AG04450 (cell line): ENCODE measurements at regions not wholly inside any gene's neighbourhood (a gene's known extent, or its start where the extent isn't known, plus 50 kb on each side); places are given as distances from the start of the nearest gene placed in this dataset.

Source experiments
- CTCF ChIA-PET: fragments of 300-600, 350-600 bp; formaldehyde crosslinking; extraction: SDS; loops from one replicate; lab custom pipeline; 2022; ENCODE audit warnings: antibody characterized with exemption, inconsistent platforms; lab: Charles Lee
- POLR2A ChIA-PET: fragments of 350-600 bp; formaldehyde crosslinking; extraction: SDS; loops from one replicate; lab custom pipeline; 2021; ENCODE audit warnings: antibody characterized with exemption, inconsistent platforms; lab: Yijun Ruan, JAX
- DNase-seq: peaks from one replicate; pipeline ENCODE4 v3.0.0-alpha.2; 2011; ENCODE audit warnings: low read depth, low spot score
- H3K27ac ChIP-seq: one replicate; pipeline ENCODE4 v1.5.1; 2012; ENCODE audit warnings: low read depth, low read length, control low read depth
- H3K27me3 ChIP-seq: one replicate; pipeline ENCODE4 v1.6.0; 2012; ENCODE audit warnings: low read length; ENCODE audit not compliant: control insufficient read depth, insufficient read depth
- H3K4me3 ChIP-seq: 2 replicates; pipeline ENCODE4 v1.5.1; 2011; ENCODE audit warnings: mild to moderate bottlenecking, low read depth, low read length, control low read depth
- H3K9me3 ChIP-seq: 2 replicates; pipeline ENCODE4 v1.5.1; 2012; ENCODE audit warnings: low read length; ENCODE audit not compliant: control insufficient read depth, insufficient read depth
- CTCF ChIP-seq: IDR thresholded peaks from 2 replicates; pipeline ENCODE4 v1.5.1; 2011; ENCODE audit warnings: low read depth, low read length, control low read depth, inconsistent platforms

- CTCF ChIA-PET = no interaction called here
- DNase-seq = no peak
- no peak for TF ChIP-seq CTCF
- no peaks in the 10 kb centered on the region for H3K27me3 ChIP-seq
- peaks cover 58% of the 10 kb centered on the region for H3K9me3 ChIP-seq
- POLR2A ChIA-PET = no interaction called here
- H3K4me3 ChIP-seq = no peak overlapping the region
- no peak overlapping the region for H3K27ac ChIP-seq
Measured at GRCh38 chr7:156169474-156170370, 357.5 kb upstream of the SHH start.

GRCh38 chr7:156168434-156168833 lies 356.2 kb upstream of the SHH start:
- no peaks in the 10 kb centered on the region for H3K27me3 ChIP-seq

GRCh38 chr7:156167987-156168386 lies 355.7 kb upstream of the SHH start:
- peaks cover 49% of the 10 kb centered on the region for H3K9me3 ChIP-seq
- CTCF ChIA-PET = no interaction called here
- H3K27ac ChIP-seq = no peak overlapping the region
- TF ChIP-seq CTCF = no peak
- no peak overlapping the region for H3K4me3 ChIP-seq
- no peaks in the 10 kb centered on the region for H3K27me3 ChIP-seq
- DNase-seq = no peak
- POLR2A ChIA-PET = no interaction called here

More at GRCh38 chr7:156168434-156168833, 356.2 kb upstream of the SHH start:
- Histone ChIP-seq H3K9me3 (peaks cover 51% of the 10 kb centered on the region), H3K4me3 (no peak overlapping the region), H3K27ac (no peak overlapping the region)
- TF ChIP-seq CTCF = no peak
- ChIA-PET POLR2A (no interaction called here), CTCF (no interaction called here)
- no peak for DNase-seq

- Histone ChIP-seq H3K27me3 (no peaks in the 10 kb centered on the region), H3K9me3 (peaks cover 52% of the 10 kb centered on the region), H3K4me3 (no peak overlapping the region), H3K27ac (no peak overlapping the region)
- ChIA-PET CTCF (no interaction called here), POLR2A (no interaction called here)
- TF ChIP-seq CTCF = no peak
- no peak for DNase-seq
Measured at GRCh38 chr7:156167417-156167807, 355.1 kb upstream of the SHH start.

- peaks cover 53% of the 10 kb centered on the region for H3K9me3 ChIP-seq
- no peak overlapping the region for H3K27ac ChIP-seq
- no peak overlapping the region for H3K4me3 ChIP-seq
- POLR2A ChIA-PET = no interaction called here
- CTCF ChIA-PET = no interaction called here
- no peak for DNase-seq
- TF ChIP-seq CTCF = no peak
- no peaks in the 10 kb centered on the region for H3K27me3 ChIP-seq
Measured at GRCh38 chr7:156166692-156167416, 354.6 kb upstream of the SHH start.
